Smooth muscle cell (in vitro differentiated cells): ENCODE measurements at regions not wholly inside any gene's neighbourhood (a gene's known extent, or its start where the extent isn't known, plus 50 kb on each side); places are given as distances from the start of the nearest gene placed in this dataset.

ENCODE experiments used
- DNase-seq: peaks from one replicate; lab custom pipeline; 2025; ENCODE audit not compliant: unreplicated experiment; lab: John Stamatoyannopoulos, UW
- H2AFZ ChIP-seq: fragments of 200-600 bp; sonication (generic); 2 replicates; pipeline ENCODE4 v1.6.0; 2016; ENCODE audit warnings: antibody characterized with exemption, low read depth, mild to moderate bottlenecking
- H3F3A ChIP-seq: fragments of 200-600 bp; sonication (generic); 2 replicates; pipeline ENCODE4 v1.6.0; 2017; ENCODE audit warnings: antibody characterized with exemption, low read depth
- H3K27ac ChIP-seq: fragments of 200-600 bp; sonication (generic); 2 replicates; pipeline ENCODE4 v1.5.1; 2016; ENCODE audit warnings: low read depth, mild to moderate bottlenecking
- H3K27me3 ChIP-seq: fragments of 200-600 bp; sonication (generic); 2 replicates; pipeline ENCODE4 v1.6.1; 2016; ENCODE audit warnings: low read depth, mild to moderate bottlenecking
- H3K36me3 ChIP-seq: fragments of 200-600 bp; sonication (generic); 2 replicates; pipeline ENCODE4 v1.5.1; 2016; ENCODE audit warnings: low read depth
- H3K4me1 ChIP-seq: fragments of 200-600 bp; sonication (generic); 2 replicates; pipeline ENCODE4 v1.5.1; 2016; ENCODE audit warnings: low read depth
- H3K4me2 ChIP-seq: fragments of 200-600 bp; sonication (generic); 2 replicates; pipeline ENCODE4 v1.6.0; 2016; ENCODE audit warnings: mild to moderate bottlenecking
- H3K4me3 ChIP-seq: fragments of 200-600 bp; sonication (generic); 2 replicates; pipeline ENCODE4 v1.5.1; 2016; ENCODE audit warnings: mild to moderate bottlenecking
- H3K79me2 ChIP-seq: fragments of 200-600 bp; sonication (generic); 2 replicates; pipeline ENCODE4 v1.6.0; 2016; ENCODE audit warnings: low read depth, mild to moderate bottlenecking
- H3K9ac ChIP-seq: fragments of 200-600 bp; sonication (generic); 2 replicates; pipeline ENCODE4 v1.6.0; 2016; ENCODE audit warnings: low read depth
- H3K9me3 ChIP-seq: fragments of 200-600 bp; sonication (generic); replicated peaks from 2 replicates; pipeline ENCODE4 v1.5.1; 2016; ENCODE audit warnings: low read depth
- H4K20me1 ChIP-seq: fragments of 200-600 bp; sonication (generic); 2 replicates; pipeline ENCODE4 v1.6.0; 2016; ENCODE audit warnings: low read depth
- CTCF ChIP-seq: fragments of 200-600 bp; sonication (generic); IDR thresholded peaks from 2 replicates; pipeline ENCODE4 v1.5.1; 2017; ENCODE audit warnings: borderline replicate concordance, mild to moderate bottlenecking, antibody characterized with exemption; ENCODE audit not compliant: insufficient read depth, poor library complexity, severe bottlenecking
- WGBS: methylation state at CpG from one replicate; pipeline ENCODE4 v1.1.7; 2016; ENCODE audit warnings: low lambda C conversion rate; 5-methylcytosine and 5-hydroxymethylcytosine counted together

GRCh38 chr17:15168379-15168778, 96.7 kb downstream of the PMP22 start:
- H3K79me2 ChIP-seq: no peaks in the 10 kb centered on the region
- TF ChIP-seq CTCF: no peak
- no peak for DNase-seq
- H3K27ac ChIP-seq: no peak overlapping the region
- H3F3A ChIP-seq: no peaks in the 10 kb centered on the region
- no peaks in the 10 kb centered on the region for H4K20me1 ChIP-seq
- H3K36me3 ChIP-seq: no peaks in the 10 kb centered on the region
- H3K4me3 ChIP-seq: no peak overlapping the region
- H3K9me3 ChIP-seq: no peaks in the 10 kb centered on the region
- no peak overlapping the region for H3K9ac ChIP-seq
- no peak overlapping the region for H3K4me2 ChIP-seq
- peaks cover 10% of the 10 kb centered on the region for H3K27me3 ChIP-seq
- H3K4me1 ChIP-seq: no peaks in the 10 kb centered on the region
- 80% methylated on average over 4 of the region's 4 CpGs for WGBS
- H2AFZ ChIP-seq: no peak overlapping the region

GRCh38 chr17:15161395-15161794, 103.7 kb downstream of the PMP22 start:
- no peak for DNase-seq

DNA sequence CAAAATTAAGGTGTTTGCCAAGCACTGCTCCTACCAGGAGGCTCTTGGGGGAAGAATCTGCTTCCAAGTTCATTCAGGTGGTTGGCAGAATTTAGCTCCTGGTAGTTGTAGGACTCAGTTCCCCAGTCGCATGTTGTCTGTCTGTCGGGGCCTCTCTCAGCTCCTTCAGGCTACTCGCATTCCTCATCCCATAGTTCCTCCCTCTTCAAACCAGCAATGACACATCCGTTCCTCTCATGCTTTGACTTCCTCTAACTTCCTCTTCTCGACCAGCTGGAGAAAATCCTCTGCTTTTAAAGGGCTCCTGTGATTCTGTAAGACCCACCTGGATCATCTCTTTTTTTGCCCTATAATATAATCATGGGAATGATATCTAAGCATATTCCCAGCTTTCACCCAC, 108.1 kb downstream of the PMP22 start:
- Histone ChIP-seq H3K4me1 (peaks cover 12% of the 10 kb centered on the region), H3K4me3 (no peak overlapping the region), H3K27ac (no peak overlapping the region), H3K4me2 (peak overlapping the region; percentile 43), H3K79me2 (no peaks in the 10 kb centered on the region), H3K27me3 (no peaks in the 10 kb centered on the region), H3K36me3 (no peaks in the 10 kb centered on the region), H3K9ac (no peak overlapping the region), H3F3A (no peaks in the 10 kb centered on the region), H4K20me1 (no peaks in the 10 kb centered on the region), H2AFZ (peak overlapping the region; percentile 71), H3K9me3 (no peaks in the 10 kb centered on the region)
- WGBS: 28% methylated on average over 5 of the region's 5 CpGs
- no peak for DNase-seq
- no peak for TF ChIP-seq CTCF

More at GRCh38 chr17:15161395-15161794, 103.7 kb downstream of the PMP22 start:
- H3K4me1 ChIP-seq: no peaks in the 10 kb centered on the region
- H3K36me3 ChIP-seq: no peaks in the 10 kb centered on the region
- no peak overlapping the region for H3K4me3 ChIP-seq
- no peak overlapping the region for H2AFZ ChIP-seq
- H3K9me3 ChIP-seq: no peaks in the 10 kb centered on the region
- WGBS: 90% methylated on average over 7 of the region's 7 CpGs
- H3K27ac ChIP-seq: no peak overlapping the region
- H3K9ac ChIP-seq: no peak overlapping the region
- H4K20me1 ChIP-seq: no peaks in the 10 kb centered on the region
- H3K79me2 ChIP-seq: no peaks in the 10 kb centered on the region
- no peak for TF ChIP-seq CTCF
- H3F3A ChIP-seq: no peaks in the 10 kb centered on the region
- H3K4me2 ChIP-seq: no peak overlapping the region
- H3K27me3 ChIP-seq: no peaks in the 10 kb centered on the region

GRCh38 chr17:15154618-15155017, 110.5 kb downstream of the PMP22 start:
- no peak overlapping the region for H3K4me3 ChIP-seq
- WGBS: 75% methylated on average over 2 of the region's 2 CpGs
- H3F3A ChIP-seq: no peaks in the 10 kb centered on the region
- H3K27ac ChIP-seq: no peak overlapping the region
- H3K27me3 ChIP-seq: no peaks in the 10 kb centered on the region
- H4K20me1 ChIP-seq: no peaks in the 10 kb centered on the region
- H3K9me3 ChIP-seq: no peaks in the 10 kb centered on the region
- H3K79me2 ChIP-seq: no peaks in the 10 kb centered on the region
- H3K4me2 ChIP-seq: peak overlapping the region; percentile 47
- TF ChIP-seq CTCF: no peak
- peaks cover 12% of the 10 kb centered on the region for H3K4me1 ChIP-seq
- no peak for DNase-seq
- no peak overlapping the region for H3K9ac ChIP-seq
- H2AFZ ChIP-seq: no peak overlapping the region
- no peaks in the 10 kb centered on the region for H3K36me3 ChIP-seq
